ENCODE measurements at regions not wholly inside any gene's neighbourhood (a gene's known extent, or its start where the extent isn't known, plus 50 kb on each side); places are given as distances from the start of the nearest gene placed in this dataset.
"Not testable (repeated sequence)": the region's sequence is repeated elsewhere in the genome, so short reads cannot be mapped to it uniquely, and the experiment has no call there.

- FAIRE-seq = no peak
These were observed 219.1 kb downstream of the RPL10L start for GRCh38 chr14:46432516-46432915.

- FAIRE-seq = no peak
These were observed 234.5 kb downstream of the RPL10L start for GRCh38 chr14:46417066-46417465.

GRCh38 chr14:46404865-46405811, 246.4 kb downstream of the RPL10L start:
- FAIRE-seq = no peak

- not testable (repeated sequence) for FAIRE-seq
These were observed 249.4 kb downstream of the RPL10L start for GRCh38 chr14:46402001-46402690.

- FAIRE-seq = no peak
These were observed 250.5 kb downstream of the RPL10L start for GRCh38 chr14:46401066-46401465.

- FAIRE-seq = peak; percentile 30
These were observed 252.5 kb downstream of the RPL10L start for GRCh38 chr14:46399049-46399448.

GRCh38 chr14:46384611-46385010, 267.0 kb downstream of the RPL10L start:
- FAIRE-seq = no peak

- FAIRE-seq = no peak
These were observed 269.9 kb downstream of the RPL10L start for GRCh38 chr14:46381674-46382073.

- no peak for FAIRE-seq
These were observed 273.3 kb downstream of the RPL10L start for GRCh38 chr14:46378248-46378647.

- no peak for FAIRE-seq
These were observed 274.3 kb downstream of the RPL10L start for GRCh38 chr14:46377305-46377704.

- no peak for FAIRE-seq
These were observed 282.2 kb downstream of the RPL10L start for GRCh38 chr14:46369391-46369790.

GRCh38 chr14:46368275-46368674, 283.3 kb downstream of the RPL10L start:
- no peak for FAIRE-seq

- FAIRE-seq = no peak
These were observed 298.7 kb downstream of the RPL10L start for GRCh38 chr14:46352844-46353243.

- FAIRE-seq = no peak
These were observed 307.1 kb downstream of the RPL10L start for GRCh38 chr14:46344327-46344937.

GRCh38 chr14:46325777-46326176, 325.8 kb downstream of the RPL10L start:
- FAIRE-seq = no peak

GRCh38 chr14:46325157-46325556, 326.4 kb downstream of the RPL10L start:
- no peak for FAIRE-seq

GRCh38 chr14:46323404-46323762, 328.2 kb downstream of the RPL10L start:
- no peak for FAIRE-seq

GRCh38 chr14:46322730-46323403, 328.7 kb downstream of the RPL10L start:
- FAIRE-seq = no peak

GRCh38 chr14:46322076-46322475, 329.5 kb downstream of the RPL10L start:
- no peak for FAIRE-seq

- FAIRE-seq = no peak
These were observed 345.3 kb downstream of the RPL10L start for GRCh38 chr14:46306267-46306666.

- no peak for FAIRE-seq
These were observed 350.8 kb downstream of the RPL10L start for GRCh38 chr14:46300765-46301164.

- no peak for FAIRE-seq
These were observed 360.9 kb downstream of the RPL10L start for GRCh38 chr14:46290706-46291105.

- FAIRE-seq = no peak
These were observed 371.8 kb downstream of the RPL10L start for GRCh38 chr14:46279776-46280175.

Data from islet of Langerhans (tissue), 1 donor.